Ovary (tissue), 1 donor: ENCODE measurements at regions not wholly inside any gene's neighbourhood (a gene's known extent, or its start where the extent isn't known, plus 50 kb on each side); places are given as distances from the start of the nearest gene placed in this dataset.

ENCODE experiments used
- EP300 ChIP-seq: sonication (generic); formaldehyde crosslinking; IDR thresholded peaks from one replicate; pipeline ENCODE4 v1.6.1; 2017; ENCODE audit warnings: antibody characterized with exemption
- POLR2A ChIP-seq: fragments of 450-650 bp; IDR thresholded peaks from one replicate; pipeline ENCODE4 v1.6.1; 2017; ENCODE audit warnings: antibody characterized with exemption, mild to moderate bottlenecking, moderate library complexity

GRCh38 chr4:11894977-11895376 lies 466.3 kb upstream of the HS3ST1 start:
- TF ChIP-seq EP300, result no peak
- TF ChIP-seq POLR2A, result no peak
